HG02884 (cell line): ENCODE measurements at regions not wholly inside any gene's neighbourhood (a gene's known extent, or its start where the extent isn't known, plus 50 kb on each side); places are given as distances from the start of the nearest gene placed in this dataset.

ENCODE experiments used
- ATAC-seq: cut with Tn5 transposase; IDR thresholded peaks from one replicate; pipeline ENCODE4 v1.9.1; 2021; ENCODE audit warnings: mild to moderate bottlenecking, moderate library complexity; ENCODE audit not compliant: unreplicated experiment

- ATAC-seq = no peak
Measured at GRCh38 chr7:118013252-118014010, 140.2 kb upstream of the CTTNBP2 start.

- ATAC-seq = no peak
Measured at GRCh38 chr7:118022546-118022945, 149.3 kb upstream of the CTTNBP2 start.

DNA sequence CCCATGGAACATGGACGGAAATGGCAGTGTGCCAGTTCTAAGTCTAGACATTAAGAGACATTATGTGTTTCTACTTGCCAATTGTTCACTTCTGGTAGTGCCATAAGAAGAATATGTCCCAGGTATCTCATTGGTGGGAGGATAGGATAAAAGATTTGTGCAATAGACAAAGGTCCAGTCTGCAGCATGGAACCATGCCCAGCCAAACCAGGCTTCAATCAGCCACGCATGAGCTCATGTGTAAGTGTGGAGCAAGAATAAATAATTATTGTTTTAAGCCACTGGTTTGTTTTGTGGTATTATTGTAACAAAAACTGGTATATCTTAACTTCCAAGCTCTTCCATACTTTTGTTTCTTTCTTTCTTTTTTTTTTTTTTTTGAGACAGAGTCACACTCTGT lies 153.6 kb upstream of the CTTNBP2 start:
- ATAC-seq = no peak

- ATAC-seq = no peak
Measured at GRCh38 chr7:118028226-118028625, 155.0 kb upstream of the CTTNBP2 start.

- ATAC-seq = no peak
Measured at GRCh38 chr7:118029826-118030422, 154.0 kb upstream of the LSM8 start.

DNA sequence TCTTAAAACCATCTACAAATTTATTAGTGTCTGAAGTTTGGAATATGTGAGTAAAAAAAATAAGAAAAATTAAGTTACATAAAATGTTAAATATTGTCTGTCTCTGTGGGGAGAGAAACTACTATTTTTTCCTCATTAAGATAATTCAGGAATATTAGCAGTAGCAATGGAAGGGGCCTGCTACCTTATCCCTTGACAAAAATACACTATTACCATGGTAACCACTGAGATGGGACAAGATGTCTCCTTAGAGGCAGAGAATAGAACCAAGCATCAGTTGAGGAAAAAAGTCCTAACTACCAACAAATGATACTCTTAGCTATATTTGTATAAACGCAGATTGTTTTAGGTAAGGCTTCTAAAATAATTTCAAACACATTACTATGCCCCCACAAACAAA lies 150.7 kb upstream of the LSM8 start:
- ATAC-seq = no peak

- ATAC-seq = no peak
Measured at GRCh38 chr7:118039963-118040489, 143.9 kb upstream of the LSM8 start.

DNA sequence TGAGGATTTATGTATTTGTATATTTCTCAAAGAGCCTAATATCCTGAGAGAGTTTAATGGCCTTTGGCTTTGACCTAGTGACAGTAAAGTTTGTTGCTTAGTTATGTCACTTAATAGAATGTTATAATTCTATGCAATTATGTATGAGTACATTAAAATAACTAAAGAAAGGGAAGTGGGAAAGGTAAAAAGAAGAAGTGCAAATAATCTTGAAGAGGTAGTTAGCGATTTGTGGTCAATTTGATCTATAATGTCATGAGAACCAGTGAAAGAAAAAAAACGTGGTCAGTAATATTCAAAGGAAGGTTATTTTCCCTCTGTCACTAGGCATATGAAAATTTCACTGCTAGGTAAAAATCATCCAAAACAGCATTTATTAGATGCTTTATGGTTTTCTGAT lies 143.4 kb upstream of the LSM8 start:
- peak; percentile 54 for ATAC-seq

GRCh38 chr7:118041251-118041878 lies 142.6 kb upstream of the LSM8 start:
- ATAC-seq = no peak

DNA sequence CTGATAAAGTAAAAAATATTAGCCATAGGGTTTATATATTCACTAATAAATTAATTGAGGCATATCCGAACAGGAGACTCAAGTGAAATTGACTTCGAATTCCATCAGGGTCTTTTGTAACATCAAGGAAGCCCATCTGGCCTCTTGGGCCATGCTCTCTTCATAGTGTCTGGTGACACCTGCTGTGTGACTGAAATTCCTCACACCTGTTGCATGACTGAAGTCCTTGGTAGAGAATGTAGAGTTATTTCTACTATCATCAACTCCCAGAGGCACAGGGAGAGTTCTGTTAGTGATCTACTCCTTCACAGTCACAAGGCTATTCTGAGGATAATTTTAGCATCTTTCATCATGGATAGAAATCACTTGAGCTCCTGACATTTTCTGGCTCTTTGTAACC lies 138.3 kb upstream of the LSM8 start:
- ATAC-seq = no peak

DNA sequence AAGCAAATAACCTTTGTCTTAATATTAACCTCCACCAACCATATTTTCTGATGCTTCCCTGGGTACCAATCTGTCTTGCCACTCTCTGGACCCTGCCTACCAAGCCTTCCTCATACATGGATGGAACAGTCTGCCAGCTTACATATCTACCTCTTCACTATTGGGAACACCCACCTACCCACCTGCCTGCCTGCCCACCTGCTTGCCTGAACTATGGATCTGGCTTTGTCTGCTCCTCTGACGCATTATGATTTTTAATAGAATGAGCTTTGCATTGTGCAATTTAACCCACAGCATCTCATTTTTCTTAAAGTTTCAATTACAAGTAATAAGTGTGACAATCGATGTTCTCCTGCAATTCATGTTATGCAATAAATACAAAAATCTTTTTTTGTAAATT lies 137.9 kb upstream of the LSM8 start:
- no peak for ATAC-seq

- no peak for ATAC-seq
Measured at GRCh38 chr7:118046801-118047200, 137.2 kb upstream of the LSM8 start.

DNA sequence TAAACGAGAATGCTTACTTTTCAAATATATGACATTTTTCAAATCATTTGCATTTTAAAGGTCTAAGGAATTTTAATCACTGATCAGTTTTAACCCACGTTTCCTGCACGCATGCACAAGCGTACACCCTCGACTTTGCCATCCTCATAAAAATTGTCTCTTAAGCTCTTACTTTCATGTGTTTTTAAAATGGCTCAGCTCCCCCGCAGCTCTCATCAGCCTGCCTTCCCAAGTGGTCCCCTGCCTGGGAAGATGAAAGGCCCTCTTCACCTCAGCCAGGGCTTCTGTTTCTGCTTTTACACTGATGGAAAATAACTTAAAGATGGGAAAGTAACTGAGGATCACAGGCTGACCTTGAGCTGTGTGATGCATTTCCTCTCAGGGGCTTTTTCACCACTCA lies 131.6 kb upstream of the LSM8 start:
- ATAC-seq = no peak

DNA sequence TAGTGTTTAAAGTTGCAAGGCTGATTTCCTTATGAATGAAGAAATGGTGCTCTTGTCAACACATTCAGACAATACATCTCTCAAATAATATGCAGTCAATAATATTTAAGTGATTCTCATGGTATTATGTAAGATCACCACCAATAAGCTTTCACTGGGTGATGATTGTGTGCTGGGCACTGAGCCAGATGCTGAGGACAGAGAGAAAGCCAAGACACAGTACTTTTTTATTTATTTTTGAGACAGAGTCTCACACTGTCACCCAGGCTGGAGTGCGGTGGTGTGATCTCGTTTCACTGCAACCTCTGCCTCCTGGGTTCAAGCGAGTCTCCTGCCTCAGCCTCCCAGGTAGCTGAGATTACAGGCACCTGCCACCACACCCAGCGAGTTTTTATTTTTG lies 130.6 kb upstream of the LSM8 start:
- ATAC-seq = no peak

DNA sequence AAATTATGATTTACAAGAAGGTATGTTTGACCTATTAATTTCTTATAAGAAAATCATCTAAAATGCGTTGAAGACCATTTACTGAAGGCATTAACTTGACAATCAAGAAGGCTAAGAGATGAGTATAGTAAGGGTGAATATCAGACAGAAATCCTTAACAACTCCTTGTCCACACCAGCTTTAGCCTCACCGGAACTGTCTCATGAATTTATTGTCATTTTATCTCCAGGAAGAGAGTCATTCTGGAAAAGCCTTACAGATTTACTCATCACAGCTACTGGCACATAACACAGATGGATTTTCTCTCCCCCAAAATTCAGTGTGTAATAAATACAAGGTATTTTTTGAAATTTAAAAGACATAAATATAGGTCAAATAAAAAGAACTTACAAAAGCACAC lies 129.4 kb upstream of the LSM8 start:
- ATAC-seq = no peak

DNA sequence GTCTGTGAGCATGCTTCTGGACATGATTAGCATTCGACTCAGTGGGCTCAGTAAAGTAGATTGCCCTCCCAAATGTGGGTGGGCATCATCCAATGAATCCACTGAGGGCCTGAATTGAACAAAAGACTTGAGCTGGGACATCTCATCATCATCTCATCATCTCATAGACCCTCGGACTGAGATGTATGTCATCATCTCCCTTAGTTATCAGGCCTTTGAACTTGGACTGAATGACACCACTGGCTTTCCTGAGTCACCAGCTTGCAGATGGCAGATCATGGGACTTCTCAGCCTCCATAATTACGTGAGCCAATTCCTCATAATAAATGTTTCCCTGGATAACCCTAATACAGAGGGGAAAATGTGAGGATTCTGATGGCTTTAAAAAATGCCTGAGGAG lies 128.3 kb upstream of the LSM8 start:
- no peak for ATAC-seq

GRCh38 chr7:118057404-118057803 lies 126.6 kb upstream of the LSM8 start:
- ATAC-seq = no peak

DNA sequence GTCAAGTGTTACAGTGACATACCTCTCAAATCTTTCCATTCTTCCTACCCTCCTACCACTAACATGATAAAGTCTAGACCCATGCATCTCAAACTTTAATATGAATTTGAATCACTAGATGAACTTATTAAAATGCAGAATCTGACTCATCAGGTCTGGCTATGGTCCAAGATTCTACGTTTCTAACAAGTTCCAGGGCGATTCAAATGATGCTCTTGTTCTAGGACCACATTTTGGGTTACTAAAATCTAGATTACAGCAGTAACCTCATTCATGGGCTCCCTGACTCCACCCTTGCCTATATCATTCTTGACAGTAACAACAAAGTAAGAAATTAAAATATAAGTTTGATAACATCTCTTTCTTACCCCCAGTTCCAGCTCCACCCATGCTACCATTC lies 124.8 kb upstream of the LSM8 start:
- ATAC-seq = no peak

- no peak for ATAC-seq
Measured at GRCh38 chr7:118060692-118061091, 123.3 kb upstream of the LSM8 start.

- ATAC-seq = no peak
Measured at GRCh38 chr7:118061386-118061785, 122.6 kb upstream of the LSM8 start.

- peak; percentile 78 for ATAC-seq
Measured at GRCh38 chr7:118072893-118073674, 110.9 kb upstream of the LSM8 start.
